K562 (cell line): ENCODE measurements at regions not wholly inside any gene's neighbourhood (a gene's known extent, or its start where the extent isn't known, plus 50 kb on each side); places are given as distances from the start of the nearest gene placed in this dataset.
A peak's percentile ranks its signal among the peaks of the same experiment; 100 is the strongest.

Source experiments
- ATAC-seq: fragments of 200-7000 bp; cut with Tn5 transposase; 3 replicates; pipeline ENCODE4 v1.9.1; 2020; ENCODE audit warnings: moderate library complexity
- BruUV-seq: library from RNA; stranded (reverse); fragments of 400-500 nt; replicated peaks from 2 replicates; lab custom pipeline; 2021; lab: Mats Ljungman, UMichigan
- CTCF ChIA-PET: fragments of 300-600 bp; formaldehyde crosslinking; extraction: SDS; loops from one replicate; lab custom pipeline; 2021; ENCODE audit warnings: low intra/inter-chr PET ratio; lab: Yijun Ruan, JAX
- POLR2A ChIA-PET: fragments of 300-600, 350-650 bp; sonication (Branson Sonifier 250); formaldehyde crosslinking; extraction: SDS; loops from one replicate; lab custom pipeline; 2021; ENCODE audit warnings: antibody characterized with exemption, inconsistent platforms; lab: Yijun Ruan, JAX
- DNase-seq, 4 experiments: peaks; one replicate each; pipeline versions ENCODE4 v3.0.0 to v3.0.0-alpha.2; 2011 to 2018; ENCODE audit warnings: low spot score in 3 of 4, mixed read lengths in 3 of 4; ENCODE audit errors: extremely low read depth in 1 of 4
- FAIRE-seq: peaks from 2 replicates; lab custom pipeline; 2011; peaks lifted over from hg19 to GRCh38; lab: Jason Lieb, UNC
- H2AFZ ChIP-seq: 2 replicates; pipeline ENCODE4 v1.6.0; 2011; ENCODE audit warnings: low read depth, low read length, control low read depth, inconsistent platforms
- H3K27ac ChIP-seq: fragments of 200-600 bp; 3 replicates; pipeline ENCODE4 v1.8.0; 2011; ENCODE audit warnings: low read depth, mild to moderate bottlenecking, control low read depth, inconsistent platforms, low read length, moderate library complexity, mixed read lengths; ENCODE audit errors: extremely low read depth
- H3K27me3 ChIP-seq, 2 experiments: fragments of 300-600 bp in 1 of 2; 2 replicates in 1 of 2; 3 replicates in 1 of 2; pipeline versions ENCODE4 v1.6.0 to v1.8.0; 2011; ENCODE audit warnings: inconsistent platforms in 2 of 2, low read length in 2 of 2, mild to moderate bottlenecking in 1 of 2, mixed read lengths in 1 of 2, moderate library complexity in 1 of 2; ENCODE audit not compliant: control insufficient read depth in 2 of 2, insufficient read depth in 2 of 2
- H3K36me3 ChIP-seq: fragments of 300-600 bp; 3 replicates; pipeline ENCODE4 v1.8.0; 2011; ENCODE audit warnings: mild to moderate bottlenecking, low read length, inconsistent platforms; ENCODE audit not compliant: control insufficient read depth, insufficient read depth
- H3K4me1 ChIP-seq, 2 experiments: fragments of 200-600 bp in 1 of 2; replicated peaks in 1 of 2; 2 replicates in 1 of 2; 3 replicates in 1 of 2; pipeline versions ENCODE4 v1.5.1 to v1.8.0; 2011; ENCODE audit warnings: inconsistent platforms in 2 of 2, low read length in 2 of 2, mild to moderate bottlenecking in 1 of 2, mixed read lengths in 1 of 2, moderate library complexity in 1 of 2; ENCODE audit not compliant: control insufficient read depth in 2 of 2, insufficient read depth in 2 of 2
- H3K4me2 ChIP-seq: 2 replicates; pipeline ENCODE4 v1.6.1; 2011; ENCODE audit warnings: low read length, control low read depth, inconsistent platforms, mixed read lengths; ENCODE audit not compliant: insufficient read depth
- H3K4me3 ChIP-seq: fragments of 200-600 bp; sonication (generic), shearing (Covaris generic); 2 replicates; pipeline ENCODE4 v1.5.1; 2016; ENCODE audit warnings: control low read depth, inconsistent platforms
- H3K79me2 ChIP-seq: fragments of 200-600 bp; 3 replicates; pipeline ENCODE4 v1.8.0; 2011; ENCODE audit warnings: low read length, inconsistent platforms; ENCODE audit not compliant: control insufficient read depth, insufficient read depth
- H3K9ac ChIP-seq, 2 experiments: 2 replicates each; pipeline versions ENCODE4 v1.6.0 to v1.6.1; 2011; ENCODE audit warnings: low read depth in 2 of 2, low read length in 2 of 2, control low read depth in 1 of 2, inconsistent platforms in 1 of 2, mild to moderate bottlenecking in 1 of 2, mixed read lengths in 1 of 2; ENCODE audit not compliant: insufficient read depth in 1 of 2
- H3K9me1 ChIP-seq: one replicate; pipeline ENCODE4 v1.6.0; 2011; ENCODE audit warnings: inconsistent platforms, mild to moderate bottlenecking, low read length, moderate library complexity; ENCODE audit not compliant: control insufficient read depth, insufficient read depth
- H3K9me3 ChIP-seq: replicated peaks from 2 replicates; pipeline ENCODE4 v1.5.1; 2011; ENCODE audit warnings: low read depth, low read length, inconsistent platforms; ENCODE audit not compliant: control insufficient read depth, insufficient read depth
- H4K20me1 ChIP-seq: replicated peaks from 2 replicates; pipeline ENCODE4 v1.6.1; 2011; ENCODE audit warnings: low read length, inconsistent platforms, mixed read lengths; ENCODE audit not compliant: control insufficient read depth, insufficient read depth
- CBFA2T2 ChIP-seq: fragments of 450-650 bp; conservative IDR thresholded peaks from 2 replicates; pipeline ENCODE4 v1.6.1; 2017; ENCODE audit warnings: mild to moderate bottlenecking
- ELF4 ChIP-seq: fragments of 450-650 bp; formaldehyde crosslinking; IDR thresholded peaks from 2 replicates; pipeline ENCODE4 v1.4.0; 2022; ENCODE audit warnings: missing genetic modification characterization
- LEF1 ChIP-seq: fragments of 450-650 bp; IDR thresholded peaks from 2 replicates; pipeline ENCODE4 v1.6.1; 2016; ENCODE audit warnings: mild to moderate bottlenecking
- MBD2 ChIP-seq: sonication (generic); IDR thresholded peaks from 2 replicates; pipeline ENCODE4 v1.6.1; 2016; ENCODE audit warnings: low read depth, borderline replicate concordance
- MTA1 ChIP-seq: fragments of 450-650 bp; IDR thresholded peaks from 2 replicates; pipeline ENCODE4 v1.6.1; 2017; ENCODE audit warnings: borderline replicate concordance
- MXI1 ChIP-seq: IDR thresholded peaks from 2 replicates; pipeline ENCODE4 v1.6.1; 2011; ENCODE audit warnings: low read depth, mild to moderate bottlenecking, improper control_type of control experiment, low read length
- NCOA6 ChIP-seq: fragments of 450-650 bp; IDR thresholded peaks from 2 replicates; pipeline ENCODE4 v1.6.1; 2017; ENCODE audit warnings: mild to moderate bottlenecking
- NUFIP1 ChIP-seq: fragments of 450-650 bp; IDR thresholded peaks from 2 replicates; pipeline ENCODE4 v1.6.1; 2018; ENCODE audit not compliant: partially characterized antibody
- RFX5 ChIP-seq: IDR thresholded peaks from 2 replicates; pipeline ENCODE4 v1.6.1; 2011; ENCODE audit warnings: low read depth, mild to moderate bottlenecking, improper control_type of control experiment, low read length
- TEAD4 ChIP-seq, 2 experiments: sonication (generic) in 1 of 2; formaldehyde crosslinking in 1 of 2; IDR thresholded peaks; 2 replicates each; pipeline versions ENCODE4 v1.6.1 to v1.8.0; 2012 to 2022; ENCODE audit warnings: borderline replicate concordance in 1 of 2, inconsistent platforms in 1 of 2, low read length in 1 of 2, mild to moderate bottlenecking in 1 of 2, missing genetic modification reagents in 1 of 2
- XRCC4 ChIP-seq: IDR thresholded peaks from one replicate; pipeline ENCODE4 v1.6.1; 2011; ENCODE audit not compliant: insufficient read depth, insufficient read length; ENCODE audit errors: extremely low read depth
- ZNF586 ChIP-seq: fragments of 450-650 bp; formaldehyde crosslinking; conservative IDR thresholded peaks from 2 replicates; pipeline ENCODE4 v1.4.0; 2020; ENCODE audit warnings: mild to moderate bottlenecking, moderate library complexity
- ZZZ3 ChIP-seq: fragments of 450-650 bp; IDR thresholded peaks from 2 replicates; pipeline ENCODE4 v1.6.1; 2016; ENCODE audit warnings: antibody characterized with exemption, mild to moderate bottlenecking, moderate library complexity
- WGBS: fragments of 100-300 bp; shearing (Covaris generic); methylation state at CpG from one replicate; pipeline ENCODE4 v1.1.6; 2016; ENCODE audit warnings: low coverage, mixed read lengths; ENCODE audit not compliant: insufficient coverage; ENCODE audit errors: missing lambda C conversion rate; 5-methylcytosine and 5-hydroxymethylcytosine counted together
- in situ Hi-C: fragments of 300-500 bp; cut with MboI; formaldehyde crosslinking; loops from 4 replicates; pipeline ENCODE4 v1.15.0; 2018; ENCODE audit warnings: inconsistent platforms, mixed read lengths
- intact Hi-C: fragments of 100-400 bp; cut with micrococcal nuclease; formaldehyde crosslinking; loops from 2 replicates; pipeline ENCODE4 v1.14.2; 2022
- TF ChIP-seq, protein P1 (sequence below): fragments of 450-650 bp; IDR thresholded peaks from 2 replicates; pipeline ENCODE4 v1.6.1; 2016; ENCODE audit warnings: mild to moderate bottlenecking
- TF ChIP-seq, protein P2 (sequence below): IDR thresholded peaks from 2 replicates; pipeline ENCODE4 v1.6.1; 2014; ENCODE audit warnings: antibody characterized with exemption

DNA sequence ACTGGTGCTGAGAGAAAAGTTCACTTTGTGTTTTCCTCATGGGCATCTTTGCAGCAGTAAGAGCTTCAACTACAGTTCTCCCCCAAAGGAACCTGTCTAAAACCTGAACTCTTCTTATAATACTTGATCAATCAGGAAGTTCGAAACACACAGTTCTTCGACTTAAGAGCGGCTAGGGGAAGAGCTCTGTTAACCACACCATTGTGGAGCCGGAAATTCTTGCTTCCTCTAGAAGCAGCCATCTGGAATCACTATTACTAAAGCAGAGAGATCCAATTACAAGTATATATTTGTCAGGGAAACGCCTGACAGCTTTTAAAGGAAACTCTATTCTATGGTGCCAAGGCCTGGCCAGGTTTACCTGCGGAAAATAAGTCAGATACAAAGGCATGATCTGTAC, 337.3 kb upstream of the CBLB start:
- intact Hi-C loops (loop anchor here (10.0 kb wide), 1 partner anchor 71 kb away; no protein-coding TSS in a partner anchor), in situ Hi-C loops (no loop called here)
- Histone ChIP-seq H3K4me1 (no peaks in the 10 kb centered on the region), H3K4me2 (no peak overlapping the region), H3K36me3 (no peaks in the 10 kb centered on the region), H2AFZ (peak overlapping the region; percentile 66), H3K79me2 (no peaks in the 10 kb centered on the region), H3K27ac (no peak overlapping the region), H3K9ac (no peak overlapping the region), H3K9me3 (no peaks in the 10 kb centered on the region), H3K4me3 (no peak overlapping the region), H3K9me1 (no peaks in the 10 kb centered on the region), H3K27me3 (no peaks in the 10 kb centered on the region), H4K20me1 (no peaks in the 10 kb centered on the region)
- ChIA-PET CTCF (no interaction called here), POLR2A (no interaction called here)
- WGBS: 59% methylated on average over 6 of the region's 6 CpGs
- no TSS peak for BruUV-seq
- no peak for FAIRE-seq
- no peak for ATAC-seq
- TF ChIP-seq MTA1: no peak
- no peak for DNase-seq

DNA sequence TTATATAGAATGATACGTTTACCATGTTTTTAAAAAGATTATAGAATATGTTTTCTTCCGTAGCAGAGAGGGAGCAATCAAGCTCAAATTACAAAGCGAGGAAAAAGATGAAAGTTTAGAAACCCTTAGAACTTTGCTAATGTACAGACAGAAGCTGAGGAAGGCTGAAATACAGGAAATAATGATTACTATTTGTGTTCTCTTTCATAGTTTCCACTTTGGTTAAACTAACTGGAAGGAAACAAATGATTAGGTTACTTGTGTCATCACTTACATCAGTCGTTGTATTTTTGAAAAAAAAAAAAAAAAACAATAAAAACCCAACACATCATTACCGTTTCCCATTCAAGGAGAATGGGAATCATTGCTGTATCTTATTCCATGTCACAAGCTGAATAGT, 337.8 kb upstream of the CBLB start:
- no peaks in the 10 kb centered on the region for H3K9me1 ChIP-seq
- no peaks in the 10 kb centered on the region for H3K79me2 ChIP-seq
- no peaks in the 10 kb centered on the region for H3K36me3 ChIP-seq
- H3K27ac ChIP-seq: no peak overlapping the region
- WGBS: 56% methylated on average over 4 of the region's 5 CpGs
- FAIRE-seq: no peak
- no peak for DNase-seq
- H3K4me3 ChIP-seq: no peak overlapping the region
- ATAC-seq: no peak
- BruUV-seq: no TSS peak
- H3K4me2 ChIP-seq: no peak overlapping the region
- POLR2A ChIA-PET: no interaction called here
- H3K27me3 ChIP-seq: no peaks in the 10 kb centered on the region
- H4K20me1 ChIP-seq: no peaks in the 10 kb centered on the region
- no peaks in the 10 kb centered on the region for H3K4me1 ChIP-seq
- no peak overlapping the region for H3K9ac ChIP-seq
- intact Hi-C loops (loop anchor here (10.0 kb wide), 1 partner anchor 72 kb away; no protein-coding TSS in a partner anchor), in situ Hi-C loops (no loop called here)
- H2AFZ ChIP-seq: 0 out of 2 replicates have a peak overlapping the region, but pooled peaks have one; percentile 66
- CTCF ChIA-PET: no interaction called here
- no peaks in the 10 kb centered on the region for H3K9me3 ChIP-seq
- TF ChIP-seq MBD2 (no peak), MXI1 (no peak), NUFIP1 (no peak), ZNF586 (CRISPR knock-in tag) (no peak), XRCC4 (no peak), RFX5 (no peak), NCOA6 (no peak), TEAD4 (IDR thresholded peaks at IDR 0.05; ENCODE audit: low read length) (no peak), TEAD4 (CRISPR knock-in tag; IDR thresholded peaks at IDR 0.05; ENCODE audit: borderline replicate concordance) (no peak), ELF4 (no peak), ZZZ3 (no peak), LEF1 (no peak), CBFA2T2 (no peak)
- TF ChIP-seq, protein P1, sequence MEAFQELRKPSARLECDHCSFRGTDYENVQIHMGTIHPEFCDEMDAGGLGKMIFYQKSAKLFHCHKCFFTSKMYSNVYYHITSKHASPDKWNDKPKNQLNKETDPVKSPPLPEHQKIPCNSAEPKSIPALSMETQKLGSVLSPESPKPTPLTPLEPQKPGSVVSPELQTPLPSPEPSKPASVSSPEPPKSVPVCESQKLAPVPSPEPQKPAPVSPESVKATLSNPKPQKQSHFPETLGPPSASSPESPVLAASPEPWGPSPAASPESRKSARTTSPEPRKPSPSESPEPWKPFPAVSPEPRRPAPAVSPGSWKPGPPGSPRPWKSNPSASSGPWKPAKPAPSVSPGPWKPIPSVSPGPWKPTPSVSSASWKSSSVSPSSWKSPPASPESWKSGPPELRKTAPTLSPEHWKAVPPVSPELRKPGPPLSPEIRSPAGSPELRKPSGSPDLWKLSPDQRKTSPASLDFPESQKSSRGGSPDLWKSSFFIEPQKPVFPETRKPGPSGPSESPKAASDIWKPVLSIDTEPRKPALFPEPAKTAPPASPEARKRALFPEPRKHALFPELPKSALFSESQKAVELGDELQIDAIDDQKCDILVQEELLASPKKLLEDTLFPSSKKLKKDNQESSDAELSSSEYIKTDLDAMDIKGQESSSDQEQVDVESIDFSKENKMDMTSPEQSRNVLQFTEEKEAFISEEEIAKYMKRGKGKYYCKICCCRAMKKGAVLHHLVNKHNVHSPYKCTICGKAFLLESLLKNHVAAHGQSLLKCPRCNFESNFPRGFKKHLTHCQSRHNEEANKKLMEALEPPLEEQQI: no peak
- TF ChIP-seq, protein P2, sequence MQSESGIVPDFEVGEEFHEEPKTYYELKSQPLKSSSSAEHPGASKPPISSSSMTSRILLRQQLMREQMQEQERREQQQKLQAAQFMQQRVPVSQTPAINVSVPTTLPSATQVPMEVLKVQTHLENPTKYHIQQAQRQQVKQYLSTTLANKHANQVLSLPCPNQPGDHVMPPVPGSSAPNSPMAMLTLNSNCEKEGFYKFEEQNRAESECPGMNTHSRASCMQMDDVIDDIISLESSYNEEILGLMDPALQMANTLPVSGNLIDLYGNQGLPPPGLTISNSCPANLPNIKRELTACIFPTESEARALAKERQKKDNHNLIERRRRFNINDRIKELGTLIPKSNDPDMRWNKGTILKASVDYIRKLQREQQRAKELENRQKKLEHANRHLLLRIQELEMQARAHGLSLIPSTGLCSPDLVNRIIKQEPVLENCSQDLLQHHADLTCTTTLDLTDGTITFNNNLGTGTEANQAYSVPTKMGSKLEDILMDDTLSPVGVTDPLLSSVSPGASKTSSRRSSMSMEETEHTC: no peak
